Adrenal gland (tissue), 9 donors: ENCODE measurements at regions not wholly inside any gene's neighbourhood (a gene's known extent, or its start where the extent isn't known, plus 50 kb on each side); places are given as distances from the start of the nearest gene placed in this dataset.
"Not testable (repeated sequence)": the region's sequence is repeated elsewhere in the genome, so short reads cannot be mapped to it uniquely, and the experiment has no call there.

ENCODE experiments used
- DNase-seq, 7 donors: peaks; one replicate each; pipeline ENCODE4 v3.0.0-alpha.2; 2019 to 2020
- H3K27ac ChIP-seq, 5 donors: fragments of 200-600 bp; sonication (generic) in 4 of 5; 1 replicate in 3 of 5; 2 replicates in 2 of 5; pipeline versions ENCODE4 v1.5.1 to v1.8.0; 2016 to 2020; ENCODE audit warnings: mild to moderate bottlenecking in 1 of 5
- H3K27me3 ChIP-seq: fragments of 200-600 bp; 2 replicates; pipeline ENCODE4 v1.8.0; 2021
- H3K36me3 ChIP-seq, 2 donors: fragments of 200-600 bp; replicated peaks in 1 of 2; 1 replicate in 1 of 2; 2 replicates in 1 of 2; pipeline versions ENCODE4 v1.5.1 to v1.8.0; 2018 to 2022
- H3K4me1 ChIP-seq, 2 donors: fragments of 200-600 bp; replicated peaks in 1 of 2; 1 replicate in 1 of 2; 2 replicates in 1 of 2; pipeline versions ENCODE4 v1.5.1 to v1.8.0; 2018 to 2021
- H3K4me3 ChIP-seq, 4 donors: fragments of 200-600 bp; sonication (generic) in 3 of 4; one replicate each; pipeline ENCODE4 v1.5.1; 2016 to 2018
- H3K9me3 ChIP-seq, 3 donors: fragments of 200-600 bp; sonication (generic) in 1 of 3; replicated peaks in 1 of 3; 1 replicate in 2 of 3; 2 replicates in 1 of 3; pipeline versions ENCODE4 v1.5.1 to v1.8.0; 2016 to 2021
- POLR2A ChIP-seq, 2 donors: fragments of 450-650 bp; IDR thresholded peaks; one replicate each; pipeline ENCODE4 v1.6.1; 2017; ENCODE audit warnings: antibody characterized with exemption in 2 of 2, mild to moderate bottlenecking in 2 of 2, moderate library complexity in 1 of 2
- WGBS, 4 donors: extraction: QIAGEN DNeasy Blood & Tissue Kit in 2 of 4; methylation state at CpG; one replicate each; pipeline versions ENCODE4 v1.1.5 to v1.1.7; 2013 to 2017; 5-methylcytosine and 5-hydroxymethylcytosine counted together
- intact Hi-C, 2 donors: fragments of 100-400 bp; cut with DNase I; formaldehyde crosslinking; loops; one replicate each; pipeline versions ENCODE4 v1.14.1 to v1.15.0; 2022 to 2023
- TF ChIP-seq, protein P1 (sequence below), 6 experiments: fragments of 450-650 bp in 4 of 6; fragments of 200-600 bp in 2 of 6; sonication (generic) in 1 of 6; IDR thresholded peaks; 1 replicate in 5 of 6; 2 replicates in 1 of 6; pipeline versions ENCODE4 v1.5.1 to v1.8.0; 2016 to 2021; ENCODE audit warnings: antibody characterized with exemption in 6 of 6, mild to moderate bottlenecking in 2 of 6, moderate library complexity in 1 of 6
- donor health status: healthy with polysubstance abuse.
- donor health status: Bipolar disorder and iron deficiency.
- donor health status: DM: yes; HTN: yes; CAD: no.
- donor health status: DM: no; HTN: no; CAD: no.
- donor health status: DM: no; HTN: no; CAD: no.

DNA sequence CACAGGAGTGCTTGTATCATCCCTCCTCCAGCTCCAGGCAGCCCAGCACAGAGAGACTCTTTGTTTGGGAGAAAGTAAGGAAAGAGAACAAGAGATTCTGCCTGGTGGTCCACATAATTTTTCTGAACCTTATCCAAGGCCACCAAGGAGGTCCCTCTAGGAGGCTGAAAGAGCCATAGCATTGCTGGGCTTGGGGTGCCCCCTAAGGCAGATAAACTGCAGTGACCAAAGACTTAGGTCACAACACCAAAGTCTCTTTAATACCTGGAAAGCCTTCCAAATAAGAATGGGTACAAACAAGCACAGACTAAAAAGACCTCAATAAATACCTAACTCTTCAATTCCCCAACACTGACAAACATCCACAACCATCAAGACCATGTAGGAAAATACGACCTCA lies 310.2 kb upstream of the PPP2R3A start:
- Histone ChIP-seq H3K36me3 (no peaks in the 10 kb centered on the region), H3K27me3 (no peaks in the 10 kb centered on the region), H3K27ac (no peak overlapping the region), H3K4me3 (no peak overlapping the region), H3K9me3 (no peaks in the 10 kb centered on the region), H3K4me1 (no peaks in the 10 kb centered on the region)
- DNase-seq, result no peak
- WGBS, 4 donors, result 69 to 93% (median 84%) methylated on average over 1 of the region's 1 CpG
- intact Hi-C loops, result no loop called here
- TF ChIP-seq, protein P1, sequence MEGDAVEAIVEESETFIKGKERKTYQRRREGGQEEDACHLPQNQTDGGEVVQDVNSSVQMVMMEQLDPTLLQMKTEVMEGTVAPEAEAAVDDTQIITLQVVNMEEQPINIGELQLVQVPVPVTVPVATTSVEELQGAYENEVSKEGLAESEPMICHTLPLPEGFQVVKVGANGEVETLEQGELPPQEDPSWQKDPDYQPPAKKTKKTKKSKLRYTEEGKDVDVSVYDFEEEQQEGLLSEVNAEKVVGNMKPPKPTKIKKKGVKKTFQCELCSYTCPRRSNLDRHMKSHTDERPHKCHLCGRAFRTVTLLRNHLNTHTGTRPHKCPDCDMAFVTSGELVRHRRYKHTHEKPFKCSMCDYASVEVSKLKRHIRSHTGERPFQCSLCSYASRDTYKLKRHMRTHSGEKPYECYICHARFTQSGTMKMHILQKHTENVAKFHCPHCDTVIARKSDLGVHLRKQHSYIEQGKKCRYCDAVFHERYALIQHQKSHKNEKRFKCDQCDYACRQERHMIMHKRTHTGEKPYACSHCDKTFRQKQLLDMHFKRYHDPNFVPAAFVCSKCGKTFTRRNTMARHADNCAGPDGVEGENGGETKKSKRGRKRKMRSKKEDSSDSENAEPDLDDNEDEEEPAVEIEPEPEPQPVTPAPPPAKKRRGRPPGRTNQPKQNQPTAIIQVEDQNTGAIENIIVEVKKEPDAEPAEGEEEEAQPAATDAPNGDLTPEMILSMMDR (IDR thresholded peaks at IDR 0.05), result no peak
- no peak for TF ChIP-seq POLR2A (IDR thresholded peaks at IDR 0.05)

DNA sequence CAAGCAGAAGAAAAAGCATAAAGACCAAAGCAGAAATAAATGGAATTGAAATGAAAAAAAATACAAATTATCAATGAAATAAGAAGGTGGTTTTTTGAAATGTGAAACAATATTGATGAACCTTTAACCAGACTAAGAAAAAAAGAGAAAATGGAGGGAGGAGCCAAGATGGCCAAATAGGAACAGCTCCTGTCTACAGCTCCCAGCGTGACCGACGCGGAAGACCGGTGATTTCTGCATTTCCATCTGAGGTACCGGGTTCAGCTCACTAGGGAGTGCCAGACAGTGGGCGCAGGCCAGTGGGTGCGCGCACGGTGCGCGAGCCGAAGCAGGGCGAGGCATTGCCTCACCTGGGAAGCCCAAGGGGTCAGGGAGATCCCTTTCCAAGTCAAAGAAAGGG lies 307.1 kb upstream of the PPP2R3A start:
- H3K27me3 ChIP-seq, H3K27ac ChIP-seq, H3K9me3 ChIP-seq, intact Hi-C loops, H3K4me3 ChIP-seq, H3K4me1 ChIP-seq, H3K36me3 ChIP-seq, DNase-seq: not testable (repeated sequence)
- WGBS, 4 donors, result 94 to 99% (median 98%) methylated on average over 6 to 10 of the region's 14 CpGs

GRCh38 chr3:135667061-135667460 lies 298.5 kb upstream of the PPP2R3A start:
- H3K27me3 ChIP-seq, result no peaks in the 10 kb centered on the region
- WGBS, 4 donors, result 44 to 73% (median 49%) methylated on average over 1 of the region's 1 CpG
- no peak for TF ChIP-seq POLR2A (IDR thresholded peaks at IDR 0.05)
- TF ChIP-seq, protein P1 (IDR thresholded peaks at IDR 0.05), result no peak
- H3K9me3 ChIP-seq, result no peaks in the 10 kb centered on the region
- no peak for DNase-seq
- no peaks in the 10 kb centered on the region for H3K4me1 ChIP-seq
- no peaks in the 10 kb centered on the region for H3K36me3 ChIP-seq
- intact Hi-C loops, result no loop called here
- H3K27ac ChIP-seq, result no peak overlapping the region
- no peak overlapping the region for H3K4me3 ChIP-seq

GRCh38 chr3:135674508-135674907 lies 291.0 kb upstream of the PPP2R3A start:
- H3K27ac ChIP-seq, result no peak overlapping the region
- no peak for DNase-seq
- TF ChIP-seq, protein P1 (IDR thresholded peaks at IDR 0.05), result no peak
- TF ChIP-seq POLR2A (IDR thresholded peaks at IDR 0.05), result no peak
- intact Hi-C loops, result no loop called here
- no peak overlapping the region for H3K4me3 ChIP-seq
- no peaks in the 10 kb centered on the region for H3K9me3 ChIP-seq
- no peaks in the 10 kb centered on the region for H3K27me3 ChIP-seq
- H3K36me3 ChIP-seq, result no peaks in the 10 kb centered on the region
- 82 to 92% (median 87%) methylated on average over 3 of the region's 3 CpGs for WGBS, 4 donors
- no peaks in the 10 kb centered on the region for H3K4me1 ChIP-seq

- intact Hi-C loops, result no loop called here
These were observed 287.1 kb upstream of the PPP2R3A start for GRCh38 chr3:135678386-135678785.

More at GRCh38 chr3:135678386-135678785, 287.1 kb upstream of the PPP2R3A start:
- Histone ChIP-seq H3K4me3 (no peak overlapping the region), H3K9me3 (no peaks in the 10 kb centered on the region), H3K4me1 (no peaks in the 10 kb centered on the region), H3K36me3 (no peaks in the 10 kb centered on the region), H3K27me3 (no peaks in the 10 kb centered on the region), H3K27ac (no peak overlapping the region)
- DNase-seq, result no peak
- 46 to 58% (median 52%) methylated on average over 4 of the region's 4 CpGs for WGBS, 4 donors
- TF ChIP-seq POLR2A (IDR thresholded peaks at IDR 0.05), result no peak
- TF ChIP-seq, protein P1 (IDR thresholded peaks at IDR 0.05), result no peak
